ENCODE measurements at regions not wholly inside any gene's neighbourhood (a gene's known extent, or its start where the extent isn't known, plus 50 kb on each side); places are given as distances from the start of the nearest gene placed in this dataset.
"Not testable (repeated sequence)": the region's sequence is repeated elsewhere in the genome, so short reads cannot be mapped to it uniquely, and the experiment has no call there.

- DNase-seq (ENCODE audit: extremely low spot score, unreplicated experiment): no peak
- Mint-ChIP-seq H3K4me3 (no peak overlapping the region), H3K27ac (no peak overlapping the region), H3K27me3 (no peaks in the 10 kb centered on the region), H3K9me3 (no peaks in the 10 kb centered on the region), H3K4me1 (ENCODE audit: unreplicated experiment) (no peaks in the 10 kb centered on the region), H3K36me3 (no peaks in the 10 kb centered on the region)
- no peak for TF ChIP-seq CTCF (conservative IDR thresholded peaks at IDR 0.05)
Measured at GRCh38 chr3:145483992-145484391, 677.0 kb downstream of the PLOD2 start.

DNA sequence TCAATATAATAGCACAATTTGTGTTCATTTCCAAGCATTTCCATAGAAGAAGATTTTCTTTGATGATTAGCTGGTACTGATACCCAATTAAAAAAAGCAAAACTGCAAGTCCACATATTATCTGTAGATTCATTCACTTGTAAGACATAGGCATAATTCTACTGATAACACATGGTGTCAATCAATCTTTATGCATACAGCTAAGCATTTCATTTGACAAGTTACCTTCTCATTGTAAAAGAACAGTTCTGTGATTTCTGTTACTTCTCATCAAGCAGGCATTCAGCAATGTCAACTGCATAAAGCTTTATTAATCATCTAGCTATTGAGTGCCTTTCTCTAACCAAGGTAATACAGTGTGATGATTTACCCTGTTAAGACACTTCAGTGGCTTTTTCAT is 672.0 kb downstream of the PLOD2 start:
- DNase-seq (ENCODE audit: extremely low spot score, unreplicated experiment): no peak
- no peak for TF ChIP-seq CTCF (conservative IDR thresholded peaks at IDR 0.05)
- Mint-ChIP-seq H3K27me3 (no peaks in the 10 kb centered on the region), H3K4me3 (no peak overlapping the region), H3K9me3 (no peaks in the 10 kb centered on the region), H3K36me3 (no peaks in the 10 kb centered on the region), H3K4me1 (ENCODE audit: unreplicated experiment) (no peaks in the 10 kb centered on the region), H3K27ac (no peak overlapping the region)

- Mint-ChIP-seq H3K4me1 (ENCODE audit: unreplicated experiment) (no peaks in the 10 kb centered on the region), H3K27me3 (no peaks in the 10 kb centered on the region), H3K9me3 (no peaks in the 10 kb centered on the region), H3K4me3 (no peak overlapping the region), H3K36me3 (no peaks in the 10 kb centered on the region), H3K27ac (no peak overlapping the region)
- no peak for DNase-seq (ENCODE audit: extremely low spot score, unreplicated experiment)
- TF ChIP-seq CTCF (conservative IDR thresholded peaks at IDR 0.05): no peak
Measured at GRCh38 chr3:145490088-145491048, 670.6 kb downstream of the PLOD2 start.

- no peaks in the 10 kb centered on the region for H3K4me1 Mint-ChIP-seq (ENCODE audit: unreplicated experiment)
- H3K36me3 Mint-ChIP-seq: no peaks in the 10 kb centered on the region
- TF ChIP-seq CTCF (conservative IDR thresholded peaks at IDR 0.05): no peak
- no peak for DNase-seq (ENCODE audit: extremely low spot score, unreplicated experiment)
- no peaks in the 10 kb centered on the region for H3K27me3 Mint-ChIP-seq
- no peaks in the 10 kb centered on the region for H3K9me3 Mint-ChIP-seq
- H3K27ac Mint-ChIP-seq: no peak overlapping the region
- H3K4me3 Mint-ChIP-seq: no peak overlapping the region
Measured at GRCh38 chr3:145492456-145492855, 668.5 kb downstream of the PLOD2 start.

- H3K27ac Mint-ChIP-seq; DNase-seq (ENCODE audit: extremely low spot score, unreplicated experiment); H3K9me3 Mint-ChIP-seq; H3K36me3 Mint-ChIP-seq; H3K27me3 Mint-ChIP-seq; H3K4me1 Mint-ChIP-seq (ENCODE audit: unreplicated experiment); H3K4me3 Mint-ChIP-seq: not testable (repeated sequence)
Measured at GRCh38 chr3:145517416-145517815, 643.6 kb downstream of the PLOD2 start.

- Mint-ChIP-seq H3K4me1 (ENCODE audit: unreplicated experiment) (peaks cover 4% of the 10 kb centered on the region), H3K9me3 (no peaks in the 10 kb centered on the region), H3K36me3 (no peaks in the 10 kb centered on the region), H3K27ac (no peak overlapping the region), H3K4me3 (no peak overlapping the region), H3K27me3 (no peaks in the 10 kb centered on the region)
- TF ChIP-seq CTCF (conservative IDR thresholded peaks at IDR 0.05): no peak
- DNase-seq (ENCODE audit: extremely low spot score, unreplicated experiment): no peak
Measured at GRCh38 chr3:145518639-145519038, 642.3 kb downstream of the PLOD2 start.
